ENCODE measurements at regions not wholly inside any gene's neighbourhood (a gene's known extent, or its start where the extent isn't known, plus 50 kb on each side); places are given as distances from the start of the nearest gene placed in this dataset.

DNA sequence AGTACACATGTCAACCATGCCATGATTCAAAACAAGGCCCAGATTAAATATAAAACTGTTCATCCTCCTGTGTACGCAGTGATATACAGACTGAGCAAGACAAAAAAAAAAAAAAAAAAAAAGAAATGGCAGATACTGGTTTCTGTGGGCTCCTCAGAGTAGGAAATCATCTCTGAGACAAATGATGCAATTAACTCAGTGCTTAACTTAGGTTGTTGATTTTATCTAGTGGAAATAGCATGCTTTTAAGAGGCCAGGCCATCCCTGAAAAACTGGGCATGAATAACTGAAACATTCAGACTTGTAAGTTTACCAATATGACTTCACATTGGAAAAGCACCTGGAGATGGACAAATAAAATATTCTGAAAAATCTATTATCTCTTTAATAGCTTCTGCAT, 69.0 kb downstream of the DKK1 start:
- Histone ChIP-seq H3K4me3 (no peak overlapping the region), H3K4me1 (no peaks in the 10 kb centered on the region), H3K27me3 (replicated peaks in 1 of 7) (no peaks in the 10 kb centered on the region), H3K9me3 (no peaks in the 10 kb centered on the region), H3K27ac (no peak overlapping the region), H3K36me3 (no peaks in the 10 kb centered on the region)
- no peak for DNase-seq
- intact Hi-C loops (cut with DNase I; ENCODE audit: low total_unique reads) = no loop called here
- WGBS, 5 donors = 76 to 96% (median 82%) methylated on average over 1 of the region's 1 CpG
- no peak for TF ChIP-seq POLR2A (IDR thresholded peaks at IDR 0.05)
- TF ChIP-seq, protein P1, sequence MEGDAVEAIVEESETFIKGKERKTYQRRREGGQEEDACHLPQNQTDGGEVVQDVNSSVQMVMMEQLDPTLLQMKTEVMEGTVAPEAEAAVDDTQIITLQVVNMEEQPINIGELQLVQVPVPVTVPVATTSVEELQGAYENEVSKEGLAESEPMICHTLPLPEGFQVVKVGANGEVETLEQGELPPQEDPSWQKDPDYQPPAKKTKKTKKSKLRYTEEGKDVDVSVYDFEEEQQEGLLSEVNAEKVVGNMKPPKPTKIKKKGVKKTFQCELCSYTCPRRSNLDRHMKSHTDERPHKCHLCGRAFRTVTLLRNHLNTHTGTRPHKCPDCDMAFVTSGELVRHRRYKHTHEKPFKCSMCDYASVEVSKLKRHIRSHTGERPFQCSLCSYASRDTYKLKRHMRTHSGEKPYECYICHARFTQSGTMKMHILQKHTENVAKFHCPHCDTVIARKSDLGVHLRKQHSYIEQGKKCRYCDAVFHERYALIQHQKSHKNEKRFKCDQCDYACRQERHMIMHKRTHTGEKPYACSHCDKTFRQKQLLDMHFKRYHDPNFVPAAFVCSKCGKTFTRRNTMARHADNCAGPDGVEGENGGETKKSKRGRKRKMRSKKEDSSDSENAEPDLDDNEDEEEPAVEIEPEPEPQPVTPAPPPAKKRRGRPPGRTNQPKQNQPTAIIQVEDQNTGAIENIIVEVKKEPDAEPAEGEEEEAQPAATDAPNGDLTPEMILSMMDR (IDR thresholded peaks at IDR 0.05 in 8 of 11, conservative IDR thresholded peaks at IDR 0.05 in 3 of 11) = no peak
- no peak for TF ChIP-seq POLR2AphosphoS5 (IDR thresholded peaks at IDR 0.05)

DNA sequence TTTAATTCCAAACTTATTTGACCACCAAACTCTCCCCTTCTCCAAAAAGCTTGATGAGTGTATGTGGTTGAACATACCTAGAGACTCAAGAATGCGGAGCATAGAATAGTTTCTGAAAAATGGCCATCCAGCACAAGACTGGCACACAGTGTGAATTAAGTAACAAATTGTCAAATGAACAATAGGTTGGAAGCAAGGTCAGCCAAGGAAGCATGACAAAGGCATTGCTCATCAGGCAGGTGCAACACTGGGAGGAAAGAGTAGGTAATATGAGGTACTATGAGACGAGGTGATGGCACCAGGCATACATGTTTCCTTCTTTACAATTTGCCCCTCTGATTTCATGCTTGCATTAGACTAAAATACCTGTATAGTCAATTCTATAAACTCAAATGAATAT, 73.7 kb downstream of the DKK1 start:
- H3K4me1 ChIP-seq = no peaks in the 10 kb centered on the region
- no peak overlapping the region for H3K27ac ChIP-seq
- TF ChIP-seq POLR2AphosphoS5 (IDR thresholded peaks at IDR 0.05) (no peak), POLR2A (IDR thresholded peaks at IDR 0.05) (no peak)
- TF ChIP-seq, protein P1 (IDR thresholded peaks at IDR 0.05 in 8 of 11, conservative IDR thresholded peaks at IDR 0.05 in 3 of 11) = no peak
- intact Hi-C loops (cut with DNase I; ENCODE audit: low total_unique reads) = no loop called here
- H3K4me3 ChIP-seq = no peak overlapping the region
- no peak for DNase-seq
- no peaks in the 10 kb centered on the region for H3K27me3 ChIP-seq (replicated peaks in 1 of 7)
- WGBS, 5 donors = 48 to 63% (median 49%) methylated on average over 2 of the region's 2 CpGs
- H3K9me3 ChIP-seq = no peaks in the 10 kb centered on the region
- H3K36me3 ChIP-seq = no peaks in the 10 kb centered on the region

DNA sequence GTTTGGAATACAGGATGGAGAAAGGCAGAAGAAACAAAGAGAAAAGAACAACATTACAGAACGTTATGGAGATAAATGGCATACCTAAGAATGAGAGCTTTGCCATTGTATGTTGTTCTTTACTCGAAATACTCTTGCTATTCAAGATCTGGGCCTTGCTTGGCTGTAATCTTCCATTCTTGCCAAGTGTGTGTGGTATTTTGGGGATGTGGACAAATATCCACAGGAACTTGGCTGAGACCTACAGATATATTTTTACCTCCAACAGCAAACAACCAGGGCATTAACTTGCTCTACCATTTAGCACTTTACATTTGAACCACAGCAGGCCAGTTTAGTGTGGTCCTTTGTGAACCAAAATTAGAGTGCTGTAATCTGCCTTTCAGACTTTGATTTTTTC, 76.3 kb downstream of the DKK1 start:
- no peaks in the 10 kb centered on the region for H3K4me1 ChIP-seq
- TF ChIP-seq POLR2A (IDR thresholded peaks at IDR 0.05) (no peak), POLR2AphosphoS5 (IDR thresholded peaks at IDR 0.05) (no peak)
- TF ChIP-seq, protein P1 (IDR thresholded peaks at IDR 0.05 in 8 of 11, conservative IDR thresholded peaks at IDR 0.05 in 3 of 11) = no peak
- WGBS, 5 donors = 44 to 70% (median 52%) methylated on average over 2 of the region's 2 CpGs
- no peaks in the 10 kb centered on the region for H3K9me3 ChIP-seq
- no peaks in the 10 kb centered on the region for H3K36me3 ChIP-seq
- no peaks in the 10 kb centered on the region for H3K27me3 ChIP-seq (replicated peaks in 1 of 7)
- H3K27ac ChIP-seq = no peak overlapping the region
- DNase-seq = no peak
- H3K4me3 ChIP-seq = no peak overlapping the region
- intact Hi-C loops (cut with DNase I; ENCODE audit: low total_unique reads) = no loop called here

DNA sequence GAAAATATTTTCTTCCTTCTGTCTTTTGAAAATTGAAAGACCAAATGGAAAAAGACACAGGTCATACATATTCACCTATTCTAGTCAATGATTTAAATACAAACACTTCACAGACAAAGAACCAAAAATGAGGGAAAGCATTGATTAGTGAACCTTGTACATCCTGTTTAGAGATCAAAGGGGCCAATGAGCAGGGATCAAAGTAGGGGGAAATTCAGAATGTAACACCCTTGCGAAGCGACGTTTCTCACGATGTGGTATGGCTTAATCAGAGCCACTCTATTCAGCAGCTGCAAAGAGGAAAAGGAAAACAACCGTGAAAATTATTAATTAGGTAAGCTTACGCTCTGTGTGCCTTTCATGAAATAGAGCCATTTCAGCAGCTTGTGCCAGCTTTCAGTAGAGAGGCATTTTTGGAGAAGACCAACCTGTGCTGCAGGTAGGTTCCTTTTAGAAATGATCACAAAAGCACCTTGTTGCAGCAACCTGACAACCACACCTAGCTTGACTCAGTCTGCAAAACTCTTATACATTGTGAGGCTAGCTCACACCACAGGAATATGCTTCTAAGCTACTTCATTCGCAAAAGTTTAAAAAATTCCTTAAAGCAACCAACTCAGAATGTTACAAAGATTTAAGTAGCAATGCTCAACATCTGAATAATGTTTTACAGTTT, 78.0 kb downstream of the DKK1 start:
- WGBS, 5 donors = 60 to 67% (median 65%) methylated on average over 7 of the region's 7 CpGs
- intact Hi-C loops (cut with DNase I; ENCODE audit: low total_unique reads) = no loop called here
- no peak for TF ChIP-seq POLR2A (IDR thresholded peaks at IDR 0.05)
- no peak for TF ChIP-seq POLR2AphosphoS5 (IDR thresholded peaks at IDR 0.05)
- TF ChIP-seq, protein P1 (IDR thresholded peaks at IDR 0.05 in 8 of 11, conservative IDR thresholded peaks at IDR 0.05 in 3 of 11) = no peak
- no peaks in the 10 kb centered on the region for H3K27me3 ChIP-seq (replicated peaks in 1 of 7)
- no peaks in the 10 kb centered on the region for H3K36me3 ChIP-seq
- no peak overlapping the region for H3K27ac ChIP-seq
- DNase-seq = no peak
- no peaks in the 10 kb centered on the region for H3K9me3 ChIP-seq
- no peak overlapping the region for H3K4me3 ChIP-seq
- no peaks in the 10 kb centered on the region for H3K4me1 ChIP-seq
